ENCODE measurements at regions not wholly inside any gene's neighbourhood (a gene's known extent, or its start where the extent isn't known, plus 50 kb on each side); places are given as distances from the start of the nearest gene placed in this dataset.

DNA sequence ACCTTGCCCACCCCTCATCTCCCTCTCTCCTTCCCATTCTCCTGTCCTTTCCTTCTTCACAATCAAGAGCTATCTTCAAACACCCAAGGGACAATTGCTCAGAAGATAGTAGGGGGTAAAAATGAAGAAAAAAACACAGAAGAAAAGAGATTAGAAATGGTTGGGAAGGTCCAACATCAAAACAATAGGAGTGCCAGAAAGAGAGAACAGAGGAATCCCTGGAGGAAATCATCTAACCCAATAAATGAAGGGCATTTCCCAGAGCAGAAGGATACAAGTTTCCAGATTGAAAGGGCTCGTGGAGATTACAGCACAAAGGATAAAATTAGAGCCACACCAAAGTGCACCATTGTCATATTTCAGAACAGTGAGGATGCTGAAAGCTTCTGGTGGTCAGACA, 145.6 kb downstream of the OAT start:
- H2BK120ac ChIP-seq (ENCODE audit: low read depth, low read length, poor library complexity, severe bottlenecking), result no peak overlapping the region
- no peak overlapping the region for H4K8ac ChIP-seq (replicated peaks; ENCODE audit: insufficient read length, low read depth, low read length)
- no peak overlapping the region for H3K23ac ChIP-seq (ENCODE audit: insufficient read length, low read depth, low read length)
- no peaks in the 10 kb centered on the region for H3K79me2 ChIP-seq (ENCODE audit: insufficient read depth, low read length)
- no peak overlapping the region for H3K9ac ChIP-seq (ENCODE audit: extremely low read depth, insufficient read length, low read length)
- H3K4ac ChIP-seq (ENCODE audit: low read depth, low read length), result no peak overlapping the region
- H3K18ac ChIP-seq (ENCODE audit: insufficient read length, low read depth, low read length), result no peak overlapping the region
- no peaks in the 10 kb centered on the region for H4K20me1 ChIP-seq (ENCODE audit: control insufficient read depth, insufficient read depth, insufficient read length)
- no peak overlapping the region for H3K4me2 ChIP-seq (ENCODE audit: insufficient read depth, insufficient read length, low read length)
- Mint-ChIP-seq H3K9me3 (peaks cover 27 to 31% of the 10 kb centered on the region in 2 experiments), H3K27ac (no peak overlapping the region), H3K36me3 (ENCODE audit: insufficient read depth in 1 of 3, low read depth in 3 of 3) (peaks cover 4 to 14% (median 6%) of the 10 kb centered on the region in 3 experiments; a peak in 5 of 7 replicates), H3K4me1 (no peaks in the 10 kb centered on the region), H3K27me3 (ENCODE audit: low read depth) (peaks cover 22% of the 10 kb centered on the region), H3K4me3 (no peak overlapping the region)
- H4K91ac ChIP-seq (ENCODE audit: insufficient read length, low read depth, low read length), result no peak overlapping the region
- H3K27me3 ChIP-seq (ENCODE audit: insufficient read depth, low read length), result no peaks in the 10 kb centered on the region
- no peak overlapping the region for H3T11ph ChIP-seq (ENCODE audit: low read length)
- DNase-seq, result no peak
- no peak overlapping the region for H2BK15ac ChIP-seq (ENCODE audit: low read depth, low read length)
- no CpG with 5 or more reads among the region's 1 CpG for WGBS (ENCODE audit: extremely low coverage, insufficient read length, low lambda C conversion rate)
- no peak overlapping the region for H2BK20ac ChIP-seq (ENCODE audit: low read depth, low read length, poor library complexity, severe bottlenecking)
- no peak overlapping the region for H3K27ac ChIP-seq (ENCODE audit: insufficient read length, low read depth, low read length)
- no peaks in the 10 kb centered on the region for H3K23me2 ChIP-seq (ENCODE audit: insufficient read length, low read depth, low read length, poor library complexity, severe bottlenecking)
- no peak overlapping the region for H2AK5ac ChIP-seq (ENCODE audit: insufficient read length, low read length)
- no peaks in the 10 kb centered on the region for H3K9me3 ChIP-seq (ENCODE audit: control insufficient read depth, low read depth, low read length)
- H3K14ac ChIP-seq (ENCODE audit: insufficient read depth, low read length), result no peak overlapping the region
- H3K4me1 ChIP-seq (ENCODE audit: insufficient read depth, low read length), result no peaks in the 10 kb centered on the region
- H3K79me1 ChIP-seq (ENCODE audit: insufficient read depth, low read depth, low read length, poor library complexity, severe bottlenecking), result no peaks in the 10 kb centered on the region
- H4K5ac ChIP-seq (ENCODE audit: insufficient read length, low read depth, low read length), result no peak overlapping the region
- H2BK5ac ChIP-seq (ENCODE audit: insufficient read length, low read length), result no peak overlapping the region
- no peak overlapping the region for H3K56ac ChIP-seq (ENCODE audit: insufficient read length, low read depth, low read length)
- no peak overlapping the region for H2BK12ac ChIP-seq (ENCODE audit: insufficient read length, low read depth, low read length)
- H2AFZ ChIP-seq (ENCODE audit: low read length), result no peak overlapping the region
- TF ChIP-seq, protein P1, sequence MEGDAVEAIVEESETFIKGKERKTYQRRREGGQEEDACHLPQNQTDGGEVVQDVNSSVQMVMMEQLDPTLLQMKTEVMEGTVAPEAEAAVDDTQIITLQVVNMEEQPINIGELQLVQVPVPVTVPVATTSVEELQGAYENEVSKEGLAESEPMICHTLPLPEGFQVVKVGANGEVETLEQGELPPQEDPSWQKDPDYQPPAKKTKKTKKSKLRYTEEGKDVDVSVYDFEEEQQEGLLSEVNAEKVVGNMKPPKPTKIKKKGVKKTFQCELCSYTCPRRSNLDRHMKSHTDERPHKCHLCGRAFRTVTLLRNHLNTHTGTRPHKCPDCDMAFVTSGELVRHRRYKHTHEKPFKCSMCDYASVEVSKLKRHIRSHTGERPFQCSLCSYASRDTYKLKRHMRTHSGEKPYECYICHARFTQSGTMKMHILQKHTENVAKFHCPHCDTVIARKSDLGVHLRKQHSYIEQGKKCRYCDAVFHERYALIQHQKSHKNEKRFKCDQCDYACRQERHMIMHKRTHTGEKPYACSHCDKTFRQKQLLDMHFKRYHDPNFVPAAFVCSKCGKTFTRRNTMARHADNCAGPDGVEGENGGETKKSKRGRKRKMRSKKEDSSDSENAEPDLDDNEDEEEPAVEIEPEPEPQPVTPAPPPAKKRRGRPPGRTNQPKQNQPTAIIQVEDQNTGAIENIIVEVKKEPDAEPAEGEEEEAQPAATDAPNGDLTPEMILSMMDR (conservative IDR thresholded peaks at IDR 0.05), result no peak
